ENCODE measurements at regions not wholly inside any gene's neighbourhood (a gene's known extent, or its start where the extent isn't known, plus 50 kb on each side); places are given as distances from the start of the nearest gene placed in this dataset.

DNA sequence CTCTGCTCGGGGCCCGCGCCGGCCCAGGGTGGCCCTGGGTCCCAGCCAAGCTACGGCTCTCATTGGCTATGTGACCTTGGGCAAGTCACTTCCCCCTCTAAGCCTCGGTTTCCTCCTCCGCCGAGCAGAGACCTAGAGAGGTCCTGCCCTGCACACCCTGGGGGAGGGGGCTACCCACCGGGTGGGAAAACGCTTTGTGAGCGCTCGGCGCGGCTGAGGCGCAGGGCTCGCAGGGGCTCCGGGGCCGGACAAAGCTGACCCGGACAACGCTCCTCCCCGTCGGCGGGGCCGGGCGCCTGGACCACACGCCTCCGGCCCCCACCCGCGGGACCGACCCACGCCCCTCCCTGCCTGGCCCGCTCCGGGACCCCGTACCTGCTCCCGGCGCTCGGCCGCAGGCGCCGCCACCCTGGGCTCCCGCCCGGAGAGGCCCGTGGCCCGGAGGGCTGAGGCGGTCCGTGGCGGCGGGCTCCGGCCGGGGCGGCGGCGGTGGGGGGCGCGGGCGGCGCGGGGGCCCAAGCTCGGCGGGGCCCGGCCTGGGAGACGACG lies 85.7 kb upstream of the MELK start:
- Mint-ChIP-seq H3K4me3 (peak overlapping the region; percentile 85), H3K27me3 (ENCODE audit: low read depth) (no peaks in the 10 kb centered on the region), H3K36me3 (no peaks in the 10 kb centered on the region), H3K9me3 (no peaks in the 10 kb centered on the region), H3K4me1 (peaks cover 39% of the 10 kb centered on the region), H3K27ac (peak overlapping the region; percentile 81)
- TF ChIP-seq, protein P1, sequence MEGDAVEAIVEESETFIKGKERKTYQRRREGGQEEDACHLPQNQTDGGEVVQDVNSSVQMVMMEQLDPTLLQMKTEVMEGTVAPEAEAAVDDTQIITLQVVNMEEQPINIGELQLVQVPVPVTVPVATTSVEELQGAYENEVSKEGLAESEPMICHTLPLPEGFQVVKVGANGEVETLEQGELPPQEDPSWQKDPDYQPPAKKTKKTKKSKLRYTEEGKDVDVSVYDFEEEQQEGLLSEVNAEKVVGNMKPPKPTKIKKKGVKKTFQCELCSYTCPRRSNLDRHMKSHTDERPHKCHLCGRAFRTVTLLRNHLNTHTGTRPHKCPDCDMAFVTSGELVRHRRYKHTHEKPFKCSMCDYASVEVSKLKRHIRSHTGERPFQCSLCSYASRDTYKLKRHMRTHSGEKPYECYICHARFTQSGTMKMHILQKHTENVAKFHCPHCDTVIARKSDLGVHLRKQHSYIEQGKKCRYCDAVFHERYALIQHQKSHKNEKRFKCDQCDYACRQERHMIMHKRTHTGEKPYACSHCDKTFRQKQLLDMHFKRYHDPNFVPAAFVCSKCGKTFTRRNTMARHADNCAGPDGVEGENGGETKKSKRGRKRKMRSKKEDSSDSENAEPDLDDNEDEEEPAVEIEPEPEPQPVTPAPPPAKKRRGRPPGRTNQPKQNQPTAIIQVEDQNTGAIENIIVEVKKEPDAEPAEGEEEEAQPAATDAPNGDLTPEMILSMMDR (IDR thresholded peaks at IDR 0.05; ENCODE audit: unreplicated experiment): no peak
- peak; percentile 21 to 61 for DNase-seq (ENCODE audit: low spot score in 2 of 2, unreplicated experiment in 2 of 2)

DNA sequence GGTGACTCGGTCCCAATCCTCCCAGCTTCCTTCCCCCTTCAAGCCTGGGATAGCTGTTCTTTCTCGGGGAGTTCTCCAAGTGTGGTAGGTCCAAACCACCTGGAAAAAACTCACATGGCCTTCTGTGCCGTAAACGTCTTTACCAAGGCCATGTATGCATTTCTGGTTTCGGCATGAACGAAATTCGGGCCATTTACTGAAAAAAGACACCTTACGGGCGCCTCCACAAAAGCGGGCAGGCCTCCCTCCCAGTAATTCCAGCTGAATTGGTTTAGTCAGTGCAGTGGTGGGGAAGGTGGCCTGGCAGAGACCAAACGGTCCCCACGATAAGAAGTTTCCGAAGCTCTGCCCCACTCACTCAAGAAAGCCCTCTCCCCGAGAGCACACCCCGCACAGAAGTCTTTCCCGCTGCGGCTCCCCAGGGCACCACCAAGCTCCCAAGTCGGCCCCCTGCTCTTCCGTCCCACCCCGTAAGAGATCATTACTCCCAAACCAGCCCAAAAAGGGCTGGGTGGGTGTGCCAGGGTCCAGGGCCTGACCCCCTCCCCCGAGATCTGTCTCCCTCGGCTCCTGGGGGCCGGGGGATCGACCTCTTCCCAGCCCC lies 86.3 kb upstream of the MELK start:
- H3K9me3 Mint-ChIP-seq: no peaks in the 10 kb centered on the region
- H3K4me1 Mint-ChIP-seq: peaks cover 42% of the 10 kb centered on the region
- TF ChIP-seq, protein P1 (IDR thresholded peaks at IDR 0.05; ENCODE audit: unreplicated experiment): no peak
- no peaks in the 10 kb centered on the region for H3K36me3 Mint-ChIP-seq
- peak overlapping the region; percentile 85 for H3K4me3 Mint-ChIP-seq
- H3K27me3 Mint-ChIP-seq (ENCODE audit: low read depth): no peaks in the 10 kb centered on the region
- DNase-seq (ENCODE audit: low spot score in 2 of 2, unreplicated experiment in 2 of 2): peak in 1 of 2 experiments; percentile 42
- H3K27ac Mint-ChIP-seq: peak overlapping the region; percentile 81

DNA sequence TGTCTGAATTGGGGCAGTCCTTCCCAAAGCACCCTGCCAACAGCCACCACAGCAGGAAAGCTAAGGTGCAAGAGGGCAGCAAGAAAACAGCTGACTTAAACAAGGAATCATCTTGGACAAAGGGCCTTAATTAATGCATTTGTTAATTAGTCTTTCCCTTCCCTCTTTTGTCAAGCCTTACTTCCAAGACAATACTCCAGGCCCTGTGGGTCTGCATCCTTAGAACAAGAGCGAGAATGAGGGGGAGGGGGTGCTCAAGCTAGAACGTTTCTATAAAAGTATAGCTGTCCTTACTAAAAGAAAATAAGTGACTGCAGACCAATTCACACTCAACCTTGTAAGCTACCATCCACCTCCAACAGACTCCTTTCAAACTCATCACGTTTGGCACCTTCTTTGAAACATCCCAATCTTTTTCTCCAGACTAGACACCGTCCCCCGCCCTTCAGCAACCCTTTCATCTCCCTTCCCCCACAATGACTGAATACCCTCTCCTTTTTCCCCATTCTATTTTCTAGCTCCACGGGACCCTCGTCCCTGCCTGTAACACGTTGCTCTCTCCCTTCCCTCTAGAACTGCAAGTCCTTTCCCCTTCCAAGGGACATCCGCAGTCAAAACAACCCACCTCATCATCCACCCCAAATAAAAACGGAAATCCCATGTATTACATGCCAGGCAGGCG lies 85.7 kb upstream of the RNF38 start:
- Mint-ChIP-seq H3K9me3 (no peaks in the 10 kb centered on the region), H3K27me3 (ENCODE audit: low read depth) (no peaks in the 10 kb centered on the region), H3K36me3 (no peaks in the 10 kb centered on the region), H3K4me3 (peak overlapping the region; percentile 85), H3K4me1 (peaks cover 42% of the 10 kb centered on the region), H3K27ac (peak overlapping the region; percentile 81)
- TF ChIP-seq, protein P1 (IDR thresholded peaks at IDR 0.05; ENCODE audit: unreplicated experiment): no peak
- DNase-seq (ENCODE audit: low spot score in 2 of 2, unreplicated experiment in 2 of 2): no peak

DNA sequence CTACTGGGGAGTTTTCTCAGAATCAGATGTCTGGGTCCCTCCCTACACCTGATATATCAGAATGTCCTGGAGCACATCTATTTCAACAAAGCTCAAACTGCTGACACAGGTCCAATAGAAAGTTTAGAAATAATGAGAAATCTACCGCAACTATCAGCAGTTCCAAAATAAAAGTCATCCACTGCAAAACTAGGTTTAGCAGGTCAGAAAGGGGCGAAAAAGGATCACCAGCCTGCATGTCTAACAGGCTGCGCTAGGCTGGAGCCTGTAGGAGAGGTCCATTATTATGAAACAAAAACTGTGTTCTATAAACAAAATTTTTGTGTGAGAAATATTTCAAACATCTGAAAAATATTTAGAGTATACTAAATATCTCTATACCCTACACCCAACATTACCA lies 84.1 kb upstream of the RNF38 start:
- H3K4me3 Mint-ChIP-seq: no peak overlapping the region
- DNase-seq (ENCODE audit: low spot score in 2 of 2, unreplicated experiment in 2 of 2): no peak
- TF ChIP-seq, protein P1 (IDR thresholded peaks at IDR 0.05; ENCODE audit: unreplicated experiment): no peak
- peaks cover 36% of the 10 kb centered on the region for H3K4me1 Mint-ChIP-seq
- no peaks in the 10 kb centered on the region for H3K27me3 Mint-ChIP-seq (ENCODE audit: low read depth)
- no peaks in the 10 kb centered on the region for H3K36me3 Mint-ChIP-seq
- H3K9me3 Mint-ChIP-seq: no peaks in the 10 kb centered on the region
- H3K27ac Mint-ChIP-seq: no peak overlapping the region

DNA sequence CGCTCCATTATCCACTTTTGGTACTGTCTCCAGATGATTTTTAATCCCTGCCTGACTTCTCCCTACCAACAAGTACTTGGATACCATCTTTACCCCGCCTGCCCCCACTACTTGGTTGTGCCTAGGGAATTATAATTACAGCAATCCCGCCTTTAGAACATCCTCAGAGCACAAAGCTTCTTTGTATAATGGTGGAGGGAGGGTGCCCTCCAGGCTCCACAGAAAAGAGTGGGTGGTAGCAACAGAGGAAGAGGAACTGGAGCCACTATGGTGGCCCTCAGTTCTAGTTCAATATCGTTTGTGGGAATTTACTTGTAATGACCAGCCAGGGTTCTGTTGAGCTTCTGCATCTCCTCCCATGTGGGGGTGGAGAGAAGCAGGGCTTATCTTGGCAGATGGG lies 79.0 kb upstream of the RNF38 start:
- no peak overlapping the region for H3K27ac Mint-ChIP-seq
- DNase-seq (ENCODE audit: low spot score in 2 of 2, unreplicated experiment in 2 of 2): no peak

More for the DNA sequence above, 79.0 kb upstream of the RNF38 start:
- TF ChIP-seq, protein P1 (IDR thresholded peaks at IDR 0.05; ENCODE audit: unreplicated experiment): no peak
- H3K27me3 Mint-ChIP-seq (ENCODE audit: low read depth): no peaks in the 10 kb centered on the region
- no peaks in the 10 kb centered on the region for H3K36me3 Mint-ChIP-seq
- no peak overlapping the region for H3K4me3 Mint-ChIP-seq
- no peaks in the 10 kb centered on the region for H3K9me3 Mint-ChIP-seq
- H3K4me1 Mint-ChIP-seq: peaks cover 10% of the 10 kb centered on the region

Data from mesothelial cell of epicardium (in vitro differentiated cells).